ENCODE measurements at regions not wholly inside any gene's neighbourhood (a gene's known extent, or its start where the extent isn't known, plus 50 kb on each side); places are given as distances from the start of the nearest gene placed in this dataset.

GRCh38 chr5:128019391-128019790 lies 64.2 kb upstream of the SLC12A2 start:
- no peak for DNase-seq (ENCODE audit: low read depth in 1 of 2, low spot score in 1 of 2)
- in situ Hi-C loops (cut with HindIII; ENCODE audit: low pct_unique_long_range_greater_than_20kb, low sequenced_read_pairs): no loop called here
- no peak for TF ChIP-seq JUND (IDR thresholded peaks at IDR 0.05; ENCODE audit: low read depth)

GRCh38 chr5:128020012-128020411 lies 63.6 kb upstream of the SLC12A2 start:
- in situ Hi-C loops (cut with HindIII; ENCODE audit: low pct_unique_long_range_greater_than_20kb, low sequenced_read_pairs): no loop called here
- no peak for TF ChIP-seq JUND (IDR thresholded peaks at IDR 0.05; ENCODE audit: low read depth)
- DNase-seq (ENCODE audit: low read depth in 1 of 2, low spot score in 1 of 2): no peak

- in situ Hi-C loops (cut with HindIII; ENCODE audit: low pct_unique_long_range_greater_than_20kb, low sequenced_read_pairs): no loop called here
- no peak for DNase-seq (ENCODE audit: low read depth in 1 of 2, low spot score in 1 of 2)
- no peak for TF ChIP-seq JUND (IDR thresholded peaks at IDR 0.05; ENCODE audit: low read depth)
These were observed 62.2 kb upstream of the SLC12A2 start for GRCh38 chr5:128021411-128021810.

Measured in T47D (cell line).